ENCODE measurements at regions not wholly inside any gene's neighbourhood (a gene's known extent, or its start where the extent isn't known, plus 50 kb on each side); places are given as distances from the start of the nearest gene placed in this dataset.

- H3K9me3 ChIP-seq (ENCODE audit: insufficient read depth, low read depth, low read length): no peaks in the 10 kb centered on the region
- H3K27me3 ChIP-seq (ENCODE audit: insufficient read depth, low read length): no peaks in the 10 kb centered on the region
- 90% methylated on average over 2 of the region's 2 CpGs for WGBS
- H3K36me3 ChIP-seq (ENCODE audit: insufficient read depth, low read length): no peaks in the 10 kb centered on the region
- H3K4me1 ChIP-seq (ENCODE audit: insufficient read depth, low read length): no peaks in the 10 kb centered on the region
- no peak overlapping the region for H3K9ac ChIP-seq (ENCODE audit: low read depth, low read length)
- no peak overlapping the region for H3K4me3 ChIP-seq (ENCODE audit: low read length)
- no peak overlapping the region for H3K27ac ChIP-seq (ENCODE audit: low read depth, low read length)
Observed at GRCh38 chr2:52775674-52776073, 991.9 kb upstream of the CHAC2 start.

- no peaks in the 10 kb centered on the region for H3K4me1 ChIP-seq (ENCODE audit: insufficient read depth, low read length)
- no peak overlapping the region for H3K9ac ChIP-seq (ENCODE audit: low read depth, low read length)
- no peak overlapping the region for H3K4me3 ChIP-seq (ENCODE audit: low read length)
- WGBS: 94% methylated on average over 2 of the region's 2 CpGs
- H3K9me3 ChIP-seq (ENCODE audit: insufficient read depth, low read depth, low read length): no peaks in the 10 kb centered on the region
- no peak overlapping the region for H3K27ac ChIP-seq (ENCODE audit: low read depth, low read length)
- no peaks in the 10 kb centered on the region for H3K27me3 ChIP-seq (ENCODE audit: insufficient read depth, low read length)
- no peaks in the 10 kb centered on the region for H3K36me3 ChIP-seq (ENCODE audit: insufficient read depth, low read length)
Observed at GRCh38 chr2:52765735-52766134, 1001.9 kb upstream of the CHAC2 start.

- Histone ChIP-seq H3K4me1 (ENCODE audit: insufficient read depth, low read length) (no peaks in the 10 kb centered on the region), H3K4me3 (ENCODE audit: low read length) (no peak overlapping the region), H3K9me3 (ENCODE audit: insufficient read depth, low read depth, low read length) (peaks cover 10% of the 10 kb centered on the region), H3K9ac (ENCODE audit: low read depth, low read length) (no peak overlapping the region), H3K36me3 (ENCODE audit: insufficient read depth, low read length) (no peaks in the 10 kb centered on the region), H3K27me3 (ENCODE audit: insufficient read depth, low read length) (no peaks in the 10 kb centered on the region), H3K27ac (ENCODE audit: low read depth, low read length) (no peak overlapping the region)
- WGBS: 94% methylated on average over 2 of the region's 3 CpGs
Observed at GRCh38 chr2:52749764-52750163, 1017.8 kb upstream of the CHAC2 start.

GRCh38 chr2:52745144-52745543 lies 1022.5 kb upstream of the CHAC2 start:
- no peak overlapping the region for H3K27ac ChIP-seq (ENCODE audit: low read depth, low read length)
- no peaks in the 10 kb centered on the region for H3K36me3 ChIP-seq (ENCODE audit: insufficient read depth, low read length)
- no peak overlapping the region for H3K9ac ChIP-seq (ENCODE audit: low read depth, low read length)
- no peaks in the 10 kb centered on the region for H3K27me3 ChIP-seq (ENCODE audit: insufficient read depth, low read length)
- H3K4me1 ChIP-seq (ENCODE audit: insufficient read depth, low read length): no peaks in the 10 kb centered on the region
- no peak overlapping the region for H3K4me3 ChIP-seq (ENCODE audit: low read length)
- WGBS: 90% methylated on average over 1 of the region's 1 CpG
- peaks cover 11% of the 10 kb centered on the region for H3K9me3 ChIP-seq (ENCODE audit: insufficient read depth, low read depth, low read length)

- Histone ChIP-seq H3K9me3 (ENCODE audit: insufficient read depth, low read depth, low read length) (no peaks in the 10 kb centered on the region), H3K27ac (ENCODE audit: low read depth, low read length) (no peak overlapping the region), H3K36me3 (ENCODE audit: insufficient read depth, low read length) (no peaks in the 10 kb centered on the region), H3K27me3 (ENCODE audit: insufficient read depth, low read length) (no peaks in the 10 kb centered on the region), H3K4me3 (ENCODE audit: low read length) (no peak overlapping the region), H3K9ac (ENCODE audit: low read depth, low read length) (no peak overlapping the region), H3K4me1 (ENCODE audit: insufficient read depth, low read length) (0 out of 2 replicates have a peak, but pooled peaks cover 2% of the 10 kb centered on the region)
- 80% methylated on average over 3 of the region's 3 CpGs for WGBS
Observed at GRCh38 chr2:52732849-52733395, 1034.7 kb upstream of the CHAC2 start.

- Histone ChIP-seq H3K36me3 (ENCODE audit: insufficient read depth, low read length) (no peaks in the 10 kb centered on the region), H3K4me3 (ENCODE audit: low read length) (no peak overlapping the region), H3K27me3 (ENCODE audit: insufficient read depth, low read length) (no peaks in the 10 kb centered on the region), H3K27ac (ENCODE audit: low read depth, low read length) (no peak overlapping the region), H3K9ac (ENCODE audit: low read depth, low read length) (no peak overlapping the region), H3K4me1 (ENCODE audit: insufficient read depth, low read length) (peaks cover 5% of the 10 kb centered on the region), H3K9me3 (ENCODE audit: insufficient read depth, low read depth, low read length) (no peaks in the 10 kb centered on the region)
Observed at GRCh38 chr2:52724585-52724984, 1043.0 kb upstream of the CHAC2 start.

GRCh38 chr2:52717836-52718235 lies 1049.8 kb upstream of the CHAC2 start:
- no peaks in the 10 kb centered on the region for H3K4me1 ChIP-seq (ENCODE audit: insufficient read depth, low read length)
- no peaks in the 10 kb centered on the region for H3K36me3 ChIP-seq (ENCODE audit: insufficient read depth, low read length)
- H3K27ac ChIP-seq (ENCODE audit: low read depth, low read length): no peak overlapping the region
- H3K9me3 ChIP-seq (ENCODE audit: insufficient read depth, low read depth, low read length): no peaks in the 10 kb centered on the region
- H3K27me3 ChIP-seq (ENCODE audit: insufficient read depth, low read length): no peaks in the 10 kb centered on the region
- 92% methylated on average over 3 of the region's 3 CpGs for WGBS
- H3K9ac ChIP-seq (ENCODE audit: low read depth, low read length): no peak overlapping the region
- no peak overlapping the region for H3K4me3 ChIP-seq (ENCODE audit: low read length)

- Histone ChIP-seq H3K4me1 (ENCODE audit: insufficient read depth, low read length) (no peaks in the 10 kb centered on the region), H3K27me3 (ENCODE audit: insufficient read depth, low read length) (no peaks in the 10 kb centered on the region), H3K36me3 (ENCODE audit: insufficient read depth, low read length) (no peaks in the 10 kb centered on the region), H3K9me3 (ENCODE audit: insufficient read depth, low read depth, low read length) (no peaks in the 10 kb centered on the region), H3K9ac (ENCODE audit: low read depth, low read length) (no peak overlapping the region), H3K4me3 (ENCODE audit: low read length) (no peak overlapping the region), H3K27ac (ENCODE audit: low read depth, low read length) (no peak overlapping the region)
- 77% methylated on average over 4 of the region's 5 CpGs for WGBS
Observed at GRCh38 chr2:52710810-52711618, 1056.6 kb upstream of the CHAC2 start.

- H3K4me1 ChIP-seq (ENCODE audit: insufficient read depth, low read length): peaks cover 15% of the 10 kb centered on the region
- H3K27me3 ChIP-seq (ENCODE audit: insufficient read depth, low read length): no peaks in the 10 kb centered on the region
- no peak overlapping the region for H3K27ac ChIP-seq (ENCODE audit: low read depth, low read length)
- no peaks in the 10 kb centered on the region for H3K36me3 ChIP-seq (ENCODE audit: insufficient read depth, low read length)
- H3K4me3 ChIP-seq (ENCODE audit: low read length): no peak overlapping the region
- no peak overlapping the region for H3K9ac ChIP-seq (ENCODE audit: low read depth, low read length)
- H3K9me3 ChIP-seq (ENCODE audit: insufficient read depth, low read depth, low read length): no peaks in the 10 kb centered on the region
Observed at GRCh38 chr2:52704251-52704650, 1063.4 kb upstream of the CHAC2 start.

GRCh38 chr2:52703004-52703403 lies 1064.6 kb upstream of the CHAC2 start:
- Histone ChIP-seq H3K4me3 (ENCODE audit: low read length) (no peak overlapping the region), H3K9ac (ENCODE audit: low read depth, low read length) (no peak overlapping the region), H3K36me3 (ENCODE audit: insufficient read depth, low read length) (no peaks in the 10 kb centered on the region), H3K4me1 (ENCODE audit: insufficient read depth, low read length) (peaks cover 15% of the 10 kb centered on the region), H3K9me3 (ENCODE audit: insufficient read depth, low read depth, low read length) (no peaks in the 10 kb centered on the region), H3K27ac (ENCODE audit: low read depth, low read length) (no peak overlapping the region), H3K27me3 (ENCODE audit: insufficient read depth, low read length) (no peaks in the 10 kb centered on the region)
- 95% methylated on average over 4 of the region's 4 CpGs for WGBS

- Histone ChIP-seq H3K36me3 (ENCODE audit: insufficient read depth, low read length) (no peaks in the 10 kb centered on the region), H3K4me1 (ENCODE audit: insufficient read depth, low read length) (0 out of 2 replicates have a peak, but pooled peaks cover 10% of the 10 kb centered on the region), H3K9me3 (ENCODE audit: insufficient read depth, low read depth, low read length) (no peaks in the 10 kb centered on the region), H3K4me3 (ENCODE audit: low read length) (no peak overlapping the region), H3K27ac (ENCODE audit: low read depth, low read length) (no peak overlapping the region), H3K27me3 (ENCODE audit: insufficient read depth, low read length) (no peaks in the 10 kb centered on the region), H3K9ac (ENCODE audit: low read depth, low read length) (no peak overlapping the region)
- WGBS: 92% methylated on average over 2 of the region's 3 CpGs
Observed at GRCh38 chr2:52698408-52698807, 1069.2 kb upstream of the CHAC2 start.
